ENCODE measurements at regions not wholly inside any gene's neighbourhood (a gene's known extent, or its start where the extent isn't known, plus 50 kb on each side); places are given as distances from the start of the nearest gene placed in this dataset.

DNA sequence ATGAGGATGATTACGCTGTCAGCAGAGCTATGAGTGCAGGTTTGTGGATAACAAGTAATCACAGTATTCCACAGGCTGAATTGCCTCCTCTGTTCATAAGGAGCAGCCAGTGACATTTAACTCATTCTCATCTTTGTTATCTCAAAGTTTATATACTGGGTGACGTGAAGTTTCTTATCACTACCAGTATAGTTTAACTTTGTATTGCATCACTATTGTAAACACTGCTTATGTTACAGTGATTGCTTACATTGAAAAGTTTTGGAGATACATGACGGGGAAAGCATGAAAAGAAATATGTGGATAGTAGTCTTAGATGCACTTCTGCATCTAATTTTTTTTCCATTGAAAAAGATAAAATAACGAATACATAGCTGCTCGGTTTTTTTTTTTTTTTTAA, 429.7 kb downstream of the VGLL3 start:
- Histone ChIP-seq H3K4me3 (no peak overlapping the region), H3K27me3 (no peaks in the 10 kb centered on the region), H3K9me3 (no peaks in the 10 kb centered on the region), H3K27ac (no peak overlapping the region), H3K36me3 (no peaks in the 10 kb centered on the region), H3K4me1 (no peaks in the 10 kb centered on the region)
- DNase-seq = no peak
- no peak for ATAC-seq (ENCODE audit: low FRiP score in 2 of 2)
- TF ChIP-seq, protein P1, sequence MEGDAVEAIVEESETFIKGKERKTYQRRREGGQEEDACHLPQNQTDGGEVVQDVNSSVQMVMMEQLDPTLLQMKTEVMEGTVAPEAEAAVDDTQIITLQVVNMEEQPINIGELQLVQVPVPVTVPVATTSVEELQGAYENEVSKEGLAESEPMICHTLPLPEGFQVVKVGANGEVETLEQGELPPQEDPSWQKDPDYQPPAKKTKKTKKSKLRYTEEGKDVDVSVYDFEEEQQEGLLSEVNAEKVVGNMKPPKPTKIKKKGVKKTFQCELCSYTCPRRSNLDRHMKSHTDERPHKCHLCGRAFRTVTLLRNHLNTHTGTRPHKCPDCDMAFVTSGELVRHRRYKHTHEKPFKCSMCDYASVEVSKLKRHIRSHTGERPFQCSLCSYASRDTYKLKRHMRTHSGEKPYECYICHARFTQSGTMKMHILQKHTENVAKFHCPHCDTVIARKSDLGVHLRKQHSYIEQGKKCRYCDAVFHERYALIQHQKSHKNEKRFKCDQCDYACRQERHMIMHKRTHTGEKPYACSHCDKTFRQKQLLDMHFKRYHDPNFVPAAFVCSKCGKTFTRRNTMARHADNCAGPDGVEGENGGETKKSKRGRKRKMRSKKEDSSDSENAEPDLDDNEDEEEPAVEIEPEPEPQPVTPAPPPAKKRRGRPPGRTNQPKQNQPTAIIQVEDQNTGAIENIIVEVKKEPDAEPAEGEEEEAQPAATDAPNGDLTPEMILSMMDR (IDR thresholded peaks at IDR 0.05) = no peak
- TF ChIP-seq POLR2A (IDR thresholded peaks at IDR 0.05) = no peak
- no peak for TF ChIP-seq POLR2AphosphoS5 (IDR thresholded peaks at IDR 0.05)
- no peak for TF ChIP-seq EP300 (IDR thresholded peaks at IDR 0.05)
- WGBS, 2 donors = 39 to 55% methylated on average over 5 of the region's 5 CpGs

DNA sequence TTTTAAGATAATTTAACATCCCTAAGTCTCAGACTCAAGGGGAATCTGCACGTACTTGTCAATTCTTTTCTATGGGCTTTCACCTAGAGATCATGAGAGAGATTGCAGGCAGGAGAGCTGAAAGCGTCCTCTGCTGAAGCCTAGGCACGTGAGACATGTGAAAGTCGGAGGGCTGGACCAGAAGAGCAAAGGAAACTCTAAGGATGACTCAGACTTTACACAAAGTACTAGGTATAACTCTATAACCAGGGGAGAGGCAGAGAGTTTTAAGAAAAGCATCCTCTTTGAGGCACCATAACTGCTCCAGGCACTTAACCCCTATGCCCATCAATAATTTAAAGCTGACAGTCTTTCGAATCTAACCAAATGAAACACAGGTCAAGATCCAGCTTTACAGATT, 436.6 kb downstream of the VGLL3 start:
- Histone ChIP-seq H3K27ac (no peak overlapping the region), H3K4me3 (no peak overlapping the region), H3K36me3 (no peaks in the 10 kb centered on the region), H3K27me3 (no peaks in the 10 kb centered on the region), H3K4me1 (no peaks in the 10 kb centered on the region), H3K9me3 (no peaks in the 10 kb centered on the region)
- WGBS, 2 donors = 67 to 82% methylated on average over 5 of the region's 5 CpGs
- no peak for DNase-seq
- ATAC-seq (ENCODE audit: low FRiP score in 2 of 2) = no peak
- TF ChIP-seq EP300 (IDR thresholded peaks at IDR 0.05) (no peak), POLR2A (IDR thresholded peaks at IDR 0.05) (no peak), POLR2AphosphoS5 (IDR thresholded peaks at IDR 0.05) (no peak)
- TF ChIP-seq, protein P1 (IDR thresholded peaks at IDR 0.05) = no peak

DNA sequence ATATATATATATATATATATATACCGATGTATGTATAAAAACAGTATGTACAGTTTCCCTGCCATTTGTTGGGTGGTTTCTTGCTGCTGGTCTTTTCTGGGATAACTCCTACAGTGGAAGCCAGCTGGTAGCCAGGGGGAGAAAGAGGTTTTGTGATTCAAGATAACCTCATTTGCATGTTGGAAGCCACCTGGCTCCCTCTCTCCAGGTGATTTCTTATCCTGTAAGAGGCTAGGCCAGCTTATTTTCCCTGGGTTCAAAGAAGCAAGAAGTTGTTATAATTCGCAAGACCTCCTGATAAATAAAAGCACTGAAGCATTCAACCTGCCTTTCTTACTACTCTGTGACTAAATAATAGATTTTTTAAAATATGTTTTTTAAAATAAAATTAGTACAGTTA, 443.3 kb downstream of the VGLL3 start:
- DNase-seq (no peak), ATAC-seq (ENCODE audit: low FRiP score in 2 of 2) (no peak)
- H3K36me3 ChIP-seq = no peaks in the 10 kb centered on the region
- no peaks in the 10 kb centered on the region for H3K9me3 ChIP-seq
- no peak overlapping the region for H3K27ac ChIP-seq
- no peaks in the 10 kb centered on the region for H3K4me1 ChIP-seq
- WGBS, 2 donors = 56 to 57% methylated on average over 2 of the region's 2 CpGs
- TF ChIP-seq POLR2A (IDR thresholded peaks at IDR 0.05) (no peak), EP300 (IDR thresholded peaks at IDR 0.05) (no peak), POLR2AphosphoS5 (IDR thresholded peaks at IDR 0.05) (no peak)
- TF ChIP-seq, protein P1 (IDR thresholded peaks at IDR 0.05) = no peak
- H3K27me3 ChIP-seq = no peaks in the 10 kb centered on the region
- H3K4me3 ChIP-seq = no peak overlapping the region

DNA sequence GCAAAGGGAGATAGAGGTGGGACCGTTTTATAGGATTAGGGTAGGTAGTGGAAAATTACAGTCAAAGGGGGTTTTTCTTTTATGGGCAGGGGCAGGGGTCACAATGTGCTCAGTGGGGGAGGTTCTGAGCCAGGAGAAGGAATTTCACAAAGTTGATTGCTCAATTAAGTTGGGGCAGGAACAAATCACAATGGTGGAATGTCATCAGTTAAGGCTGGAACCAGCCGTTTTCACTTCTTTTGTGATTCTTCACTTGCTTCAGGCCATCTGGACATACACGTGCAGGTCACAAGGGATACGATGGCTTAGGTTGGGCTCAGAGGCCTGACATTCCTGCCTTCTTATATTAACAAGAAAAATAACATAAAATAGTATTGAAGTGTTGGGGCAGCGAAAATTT, 453.8 kb downstream of the VGLL3 start:
- ATAC-seq (ENCODE audit: low FRiP score in 2 of 2) (no peak), DNase-seq (no peak)
- WGBS, 2 donors = 77 to 81% methylated on average over 5 of the region's 5 CpGs
- no peak overlapping the region for H3K27ac ChIP-seq
- no peaks in the 10 kb centered on the region for H3K27me3 ChIP-seq
- TF ChIP-seq, protein P1 (IDR thresholded peaks at IDR 0.05) = no peak
- TF ChIP-seq EP300 (IDR thresholded peaks at IDR 0.05) (no peak), POLR2AphosphoS5 (IDR thresholded peaks at IDR 0.05) (no peak), POLR2A (IDR thresholded peaks at IDR 0.05) (no peak)
- no peaks in the 10 kb centered on the region for H3K36me3 ChIP-seq
- H3K9me3 ChIP-seq = peaks cover 0 to 7% (median 0%) of the 10 kb centered on the region in 4 donors
- no peaks in the 10 kb centered on the region for H3K4me1 ChIP-seq
- no peak overlapping the region for H3K4me3 ChIP-seq

DNA sequence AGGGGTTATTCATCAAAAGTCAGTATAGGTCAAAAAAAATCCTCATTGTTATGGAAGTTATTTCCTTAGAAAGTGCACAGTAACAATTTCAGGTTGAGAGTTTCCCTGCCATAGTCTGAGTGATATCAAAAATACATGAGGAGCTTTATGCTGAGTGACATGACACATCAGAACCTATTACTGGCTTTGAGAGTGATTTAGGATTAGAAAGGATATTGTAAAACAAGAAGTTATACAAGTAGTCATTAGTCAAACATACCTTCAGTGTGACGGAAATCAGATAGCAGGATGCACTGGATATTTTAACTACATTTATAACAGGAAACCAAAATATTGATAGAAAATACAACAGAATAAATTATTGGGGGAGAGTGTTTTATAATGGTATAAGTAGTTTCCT, 471.1 kb downstream of the VGLL3 start:
- ATAC-seq (ENCODE audit: low FRiP score in 2 of 2) (no peak), DNase-seq (no peak)
- Histone ChIP-seq H3K9me3 (no peaks in the 10 kb centered on the region), H3K36me3 (no peaks in the 10 kb centered on the region), H3K4me3 (no peak overlapping the region), H3K4me1 (no peaks in the 10 kb centered on the region), H3K27ac (no peak overlapping the region), H3K27me3 (no peaks in the 10 kb centered on the region)
- 65 to 84% methylated on average over 1 of the region's 1 CpG for WGBS, 2 donors
- no peak for TF ChIP-seq POLR2A (IDR thresholded peaks at IDR 0.05)
